Fibroblast of lung (primary cell): ENCODE measurements at regions not wholly inside any gene's neighbourhood (a gene's known extent, or its start where the extent isn't known, plus 50 kb on each side); places are given as distances from the start of the nearest gene placed in this dataset.

Experiments
- DNase-seq, 2 donors: peaks; one replicate each; pipeline versions ENCODE4 v3.0.0 to v3.0.0-alpha.2; 2010; ENCODE audit warnings: low read depth in 2 of 2
- H2AFZ ChIP-seq: 2 replicates; pipeline ENCODE4 v1.5.1; 2012; ENCODE audit warnings: low read length, control low read depth, inconsistent platforms
- H3K27ac ChIP-seq: 2 replicates; pipeline ENCODE4 v1.5.1; 2011; ENCODE audit warnings: low read length, control low read depth; ENCODE audit not compliant: insufficient read depth
- H3K27me3 ChIP-seq: 2 replicates; pipeline ENCODE4 v1.5.1; 2011; ENCODE audit warnings: mild to moderate bottlenecking, low read length; ENCODE audit not compliant: control insufficient read depth, insufficient read depth
- H3K36me3 ChIP-seq: 2 replicates; pipeline ENCODE4 v1.5.1; 2011; ENCODE audit warnings: low read length; ENCODE audit not compliant: control insufficient read depth, insufficient read depth
- H3K4me1 ChIP-seq: 2 replicates; pipeline ENCODE4 v1.5.1; 2011; ENCODE audit warnings: low read length; ENCODE audit not compliant: control insufficient read depth, insufficient read depth; ENCODE audit errors: extremely low read depth
- H3K4me2 ChIP-seq: 2 replicates; pipeline ENCODE4 v1.5.1; 2011; ENCODE audit warnings: low read length, control low read depth; ENCODE audit not compliant: insufficient read depth; ENCODE audit errors: extremely low read depth
- H3K4me3 ChIP-seq, 4 experiments: fragments of 200-600 bp in 1 of 4; sonication (generic) in 1 of 4; replicated peaks in 1 of 4; 2 replicates each; pipeline ENCODE4 v1.5.1; 2011 to 2016; ENCODE audit warnings: low read length in 4 of 4, low read depth in 3 of 4, mild to moderate bottlenecking in 3 of 4, control low read depth in 2 of 4, inconsistent platforms in 1 of 4, mixed read lengths in 1 of 4; ENCODE audit not compliant: insufficient read depth in 1 of 4; ENCODE audit errors: control extremely low read depth in 1 of 4
- H3K79me2 ChIP-seq: 2 replicates; pipeline ENCODE4 v1.5.1; 2012; ENCODE audit warnings: mild to moderate bottlenecking, low read length, inconsistent platforms; ENCODE audit not compliant: control insufficient read depth, insufficient read depth
- H3K9ac ChIP-seq: 2 replicates; pipeline ENCODE4 v1.5.1; 2011; ENCODE audit warnings: mild to moderate bottlenecking, low read length, control low read depth; ENCODE audit not compliant: insufficient read depth
- H3K9me3 ChIP-seq: 2 replicates; pipeline ENCODE4 v1.5.1; 2012; ENCODE audit warnings: low read depth, low read length; ENCODE audit not compliant: control insufficient read depth, insufficient read depth
- H4K20me1 ChIP-seq: 2 replicates; pipeline ENCODE4 v1.5.1; 2011; ENCODE audit warnings: low read length; ENCODE audit not compliant: control insufficient read depth, insufficient read depth; ENCODE audit errors: extremely low read depth
- EZH2 ChIP-seq: IDR thresholded peaks from 2 replicates; pipeline ENCODE4 v1.5.1; 2012; ENCODE audit warnings: low read length, control low read depth, mild to moderate bottlenecking; ENCODE audit errors: missing control alignments
- TF ChIP-seq, protein P1 (sequence below), 2 donors: IDR thresholded peaks in 1 of 2; conservative IDR thresholded peaks in 1 of 2; 1 replicate in 1 of 2; 2 replicates in 1 of 2; pipeline ENCODE4 v1.5.1; 2011 to 2012; ENCODE audit warnings: low read length in 2 of 2, control low read depth in 1 of 2, inconsistent platforms in 1 of 2, low read depth in 1 of 2, mild to moderate bottlenecking in 1 of 2

DNA sequence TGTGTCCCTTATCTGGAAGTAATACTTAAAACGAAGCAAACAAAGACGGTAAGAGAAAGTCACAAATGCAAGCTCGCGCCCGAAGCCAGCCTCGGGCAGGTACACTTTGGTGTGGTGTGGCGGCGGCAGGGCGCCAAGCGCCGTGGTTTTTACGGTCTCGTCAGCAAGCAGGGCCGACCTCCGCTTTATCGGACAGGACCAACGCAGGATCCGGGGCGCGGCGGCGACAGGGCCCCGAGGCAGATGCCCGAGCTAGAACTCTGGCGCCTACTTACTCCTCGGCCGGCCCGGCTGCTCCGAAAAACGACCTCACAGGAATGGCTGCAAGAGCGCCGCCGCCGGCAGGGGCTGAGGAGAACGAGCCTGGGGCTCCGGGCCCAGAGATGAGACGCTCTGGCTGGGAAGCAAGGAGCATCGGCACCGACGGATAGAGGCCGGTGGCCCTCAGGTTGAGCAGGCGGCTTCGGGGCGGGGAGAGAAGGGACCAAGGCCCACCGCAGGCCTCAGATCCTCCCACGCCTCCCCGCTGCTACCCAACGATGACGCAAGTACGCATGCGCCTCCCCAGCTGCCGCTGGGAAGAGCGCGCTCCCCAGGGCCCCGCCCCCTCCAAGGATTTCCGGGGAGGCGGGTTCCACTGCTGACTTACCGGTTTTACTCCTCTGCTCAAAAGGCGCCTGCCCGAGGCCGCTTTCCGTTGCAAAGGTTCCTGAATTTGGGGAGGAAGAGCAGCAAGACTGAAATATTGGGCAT, 60.6 kb downstream of the FAM217A start:
- TF ChIP-seq EZH2: no peak
- TF ChIP-seq, protein P1, sequence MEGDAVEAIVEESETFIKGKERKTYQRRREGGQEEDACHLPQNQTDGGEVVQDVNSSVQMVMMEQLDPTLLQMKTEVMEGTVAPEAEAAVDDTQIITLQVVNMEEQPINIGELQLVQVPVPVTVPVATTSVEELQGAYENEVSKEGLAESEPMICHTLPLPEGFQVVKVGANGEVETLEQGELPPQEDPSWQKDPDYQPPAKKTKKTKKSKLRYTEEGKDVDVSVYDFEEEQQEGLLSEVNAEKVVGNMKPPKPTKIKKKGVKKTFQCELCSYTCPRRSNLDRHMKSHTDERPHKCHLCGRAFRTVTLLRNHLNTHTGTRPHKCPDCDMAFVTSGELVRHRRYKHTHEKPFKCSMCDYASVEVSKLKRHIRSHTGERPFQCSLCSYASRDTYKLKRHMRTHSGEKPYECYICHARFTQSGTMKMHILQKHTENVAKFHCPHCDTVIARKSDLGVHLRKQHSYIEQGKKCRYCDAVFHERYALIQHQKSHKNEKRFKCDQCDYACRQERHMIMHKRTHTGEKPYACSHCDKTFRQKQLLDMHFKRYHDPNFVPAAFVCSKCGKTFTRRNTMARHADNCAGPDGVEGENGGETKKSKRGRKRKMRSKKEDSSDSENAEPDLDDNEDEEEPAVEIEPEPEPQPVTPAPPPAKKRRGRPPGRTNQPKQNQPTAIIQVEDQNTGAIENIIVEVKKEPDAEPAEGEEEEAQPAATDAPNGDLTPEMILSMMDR (conservative IDR thresholded peaks at IDR 0.05 in 1 of 2, IDR thresholded peaks at IDR 0.05 in 1 of 2; ENCODE audit: low read depth in 1 of 2, low read length in 2 of 2): peak; percentile 43 to 56
- no peaks in the 10 kb centered on the region for H3K9me3 ChIP-seq
- peak overlapping the region; percentile 74 to 84 (median 80) for H3K4me3 ChIP-seq
- H3K36me3 ChIP-seq: no peaks in the 10 kb centered on the region
- peak overlapping the region; percentile 92 for H3K4me2 ChIP-seq
- no peaks in the 10 kb centered on the region for H4K20me1 ChIP-seq
- peak overlapping the region; percentile 93 for H3K27ac ChIP-seq
- peak; percentile 95 for DNase-seq
- peak overlapping the region; percentile 84 for H2AFZ ChIP-seq
- no peaks in the 10 kb centered on the region for H3K27me3 ChIP-seq
- H3K79me2 ChIP-seq: peaks cover 54% of the 10 kb centered on the region
- no peaks in the 10 kb centered on the region for H3K4me1 ChIP-seq
- peak overlapping the region; percentile 97 for H3K9ac ChIP-seq
